Panc1 (cell line): ENCODE measurements at regions not wholly inside any gene's neighbourhood (a gene's known extent, or its start where the extent isn't known, plus 50 kb on each side); places are given as distances from the start of the nearest gene placed in this dataset.

Source experiments
- ATAC-seq: fragments of 200-7000 bp; cut with Tn5 transposase; 2 replicates; pipeline ENCODE4 v1.9.1; 2020; ENCODE audit warnings: mild to moderate bottlenecking, moderate library complexity
- BruUV-seq: library from RNA; stranded (reverse); fragments of 400-500 nt; replicated peaks from 2 replicates; lab custom pipeline; 2021; lab: Mats Ljungman, UMichigan
- CTCF ChIA-PET: fragments of 300-600 bp; sonication (Branson Sonifier 250); formaldehyde crosslinking; loops from one replicate; lab custom pipeline; 2022; ENCODE audit warnings: antibody characterized with exemption; lab: Charles Lee
- POLR2A ChIA-PET: fragments of 300-600 bp; sonication (Branson Sonifier 250); formaldehyde crosslinking; loops from one replicate; lab custom pipeline; 2022; ENCODE audit warnings: antibody characterized with exemption; lab: Charles Lee
- DNase-seq: peaks from one replicate; pipeline ENCODE4 v3.0.0-alpha.2; 2010; ENCODE audit warnings: low read depth, low spot score
- H3K27ac ChIP-seq: 2 replicates; pipeline ENCODE4 v1.5.1; 2011; ENCODE audit warnings: mild to moderate bottlenecking, low read length, inconsistent platforms
- H3K27me3 ChIP-seq: fragments of 200-500 bp; sonication (Bioruptor generic); 2 replicates; pipeline ENCODE4 v1.6.0; 2014; ENCODE audit warnings: low read length, inconsistent platforms; ENCODE audit not compliant: control insufficient read depth, insufficient read depth
- H3K36me3 ChIP-seq: fragments of 200-500 bp; sonication (Bioruptor generic); 2 replicates; pipeline ENCODE4 v1.5.1; 2014; ENCODE audit warnings: inconsistent platforms, mild to moderate bottlenecking, low read length, moderate library complexity; ENCODE audit not compliant: control insufficient read depth, insufficient read depth
- H3K4me1 ChIP-seq: 2 replicates; pipeline ENCODE4 v1.5.1; 2011; ENCODE audit warnings: inconsistent platforms, mild to moderate bottlenecking, low read length, moderate library complexity; ENCODE audit not compliant: control insufficient read depth, insufficient read depth
- H3K4me3 ChIP-seq, 2 experiments: 2 replicates each; pipeline ENCODE4 v1.5.1; 2011 to 2012; ENCODE audit warnings: low read depth in 2 of 2, low read length in 2 of 2, mild to moderate bottlenecking in 2 of 2, inconsistent platforms in 1 of 2, moderate library complexity in 1 of 2
- H3K9me3 ChIP-seq: fragments of 200-500 bp; sonication (Bioruptor generic); 2 replicates; pipeline ENCODE4 v1.5.1; 2014; ENCODE audit warnings: low read depth, mild to moderate bottlenecking, inconsistent platforms, low read length, moderate library complexity; ENCODE audit not compliant: control insufficient read depth, insufficient read depth
- CTCF ChIP-seq: fragments of 450-650 bp; IDR thresholded peaks from 2 replicates; pipeline ENCODE4 v1.5.1; 2017; ENCODE audit warnings: mild to moderate bottlenecking
- POLR2AphosphoS5 ChIP-seq: IDR thresholded peaks from 2 replicates; pipeline ENCODE4 v1.6.1; 2012; ENCODE audit warnings: mild to moderate bottlenecking, low read depth, low read length, moderate library complexity
- REST ChIP-seq, 2 experiments: IDR thresholded peaks; 2 replicates each; pipeline ENCODE4 v1.6.1; 2011 to 2012; ENCODE audit warnings: low read depth in 2 of 2, control low read depth in 1 of 2, low read length in 1 of 2, mild to moderate bottlenecking in 1 of 2, moderate library complexity in 1 of 2; ENCODE audit not compliant: insufficient read depth in 1 of 2
- SIN3A ChIP-seq: IDR thresholded peaks from 2 replicates; pipeline ENCODE4 v1.6.1; 2012; ENCODE audit warnings: low read depth, mild to moderate bottlenecking, low read length, moderate library complexity, borderline replicate concordance; ENCODE audit not compliant: insufficient read depth
- TCF7L2 ChIP-seq: IDR thresholded peaks from 2 replicates; pipeline ENCODE4 v1.6.1; 2011; ENCODE audit warnings: mild to moderate bottlenecking, low read depth, low read length, inconsistent platforms
- in situ Hi-C: cut with HindIII; loops from 2 replicates; pipeline ENCODE4 v1.10.0; 2016; ENCODE audit warnings: low sequenced_read_pairs, low pct_unique_long_range_greater_than_20kb
- intact Hi-C: fragments of 100-400 bp; cut with micrococcal nuclease; formaldehyde crosslinking; loops from one replicate; pipeline ENCODE4 v1.10.0; 2022; ENCODE audit not compliant: unreplicated experiment

DNA sequence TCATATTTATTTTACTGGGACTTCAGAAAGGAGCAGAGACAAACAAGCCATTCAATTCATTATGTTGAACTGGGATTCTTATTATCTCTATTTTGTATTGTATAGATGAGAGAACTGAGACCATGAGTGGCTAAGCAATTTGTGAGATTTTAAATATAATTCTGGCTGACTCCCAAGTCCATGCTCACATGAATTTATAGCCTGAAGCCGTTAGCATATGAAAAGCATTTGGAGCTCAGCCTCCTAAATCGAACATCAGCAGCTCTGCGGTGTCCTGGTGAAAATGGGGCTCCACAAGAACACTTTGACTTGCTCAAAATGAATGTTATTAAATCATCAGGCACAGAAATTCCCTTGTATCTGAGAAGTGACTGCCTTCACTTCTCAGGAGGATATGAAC lies 96.8 kb upstream of the DPT start:
- H3K4me1 ChIP-seq: no peaks in the 10 kb centered on the region

DNA sequence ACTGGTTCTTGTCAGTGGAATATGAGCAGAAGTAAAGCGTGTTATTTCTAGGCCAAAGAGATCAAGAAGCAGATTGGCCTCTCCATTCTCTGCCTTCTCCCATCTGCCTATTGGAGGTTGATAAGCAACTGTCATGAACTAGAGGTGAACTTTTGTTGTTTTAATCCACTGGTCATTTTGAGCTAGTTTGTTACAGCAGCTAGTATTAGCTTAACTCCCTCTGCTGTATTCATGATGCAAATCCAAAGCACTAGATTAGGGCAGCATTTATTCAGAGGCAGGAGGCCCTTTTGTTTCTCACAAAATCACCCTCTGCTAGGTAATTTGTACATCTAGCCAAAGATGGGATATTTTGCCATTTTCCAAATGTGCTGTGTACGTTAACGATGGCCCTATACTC lies 97.3 kb upstream of the DPT start:
- POLR2A ChIA-PET: no interaction called here

More for the DNA sequence above, 96.8 kb upstream of the DPT start:
- Histone ChIP-seq H3K36me3 (no peaks in the 10 kb centered on the region), H3K27me3 (no peaks in the 10 kb centered on the region), H3K9me3 (no peaks in the 10 kb centered on the region), H3K27ac (no peak overlapping the region), H3K4me3 (no peak overlapping the region)
- no peak for TF ChIP-seq TCF7L2
- DNase-seq (no peak), ATAC-seq (no peak)
- ChIA-PET POLR2A (no interaction called here), CTCF (no interaction called here)
- intact Hi-C loops (no loop called here), in situ Hi-C loops (no loop called here)
- no TSS peak for BruUV-seq

More for the DNA sequence above, 97.3 kb upstream of the DPT start:
- Histone ChIP-seq H3K4me1 (no peaks in the 10 kb centered on the region), H3K27ac (no peak overlapping the region), H3K4me3 (no peak overlapping the region), H3K36me3 (no peaks in the 10 kb centered on the region), H3K9me3 (no peaks in the 10 kb centered on the region), H3K27me3 (no peaks in the 10 kb centered on the region)
- CTCF ChIA-PET: no interaction called here
- BruUV-seq: no TSS peak
- in situ Hi-C loops: no loop called here
- intact Hi-C loops: no loop called here
- no peak for TF ChIP-seq TCF7L2
- no peak for TF ChIP-seq CTCF
- no peak for TF ChIP-seq SIN3A
- no peak for TF ChIP-seq POLR2AphosphoS5
- no peak for TF ChIP-seq REST (IDR thresholded peaks at IDR 0.05; ENCODE audit: insufficient read depth in 1 of 2, low read depth in 2 of 2, low read length in 1 of 2)
- no peak for ATAC-seq
- DNase-seq: no peak
